GM12878 (cell line): ENCODE measurements at regions not wholly inside any gene's neighbourhood (a gene's known extent, or its start where the extent isn't known, plus 50 kb on each side); places are given as distances from the start of the nearest gene placed in this dataset. TPM values are rescaled to one million over a fixed set of nuclear protein-coding genes. Genes with fewer than 3 reads are reported as not detected.

ENCODE experiments used
- ATAC-seq: fragments of 200-7000 bp; cut with Tn5 transposase; 3 replicates; pipeline ENCODE4 v1.9.1; 2020; ENCODE audit warnings: mild to moderate bottlenecking, moderate library complexity
- BruUV-seq: library from RNA; stranded (reverse); fragments of 400-500 nt; replicated peaks from 2 replicates; lab custom pipeline; 2021; lab: Mats Ljungman, UMichigan
- CTCF ChIA-PET: fragments of 300-600 bp; sonication (Branson Sonifier 250); formaldehyde crosslinking; extraction: SDS; loops from one replicate; lab custom pipeline; 2021; ENCODE audit warnings: inconsistent platforms; lab: Yijun Ruan, JAX
- POLR2A ChIA-PET: fragments of 350-600 bp; formaldehyde crosslinking; extraction: SDS; loops from one replicate; lab custom pipeline; 2021; ENCODE audit warnings: inconsistent platforms; lab: Charles Lee
- RAD21 ChIA-PET: fragments of 300-600 bp; sonication (Branson Sonifier 250); formaldehyde crosslinking; loops from one replicate; lab custom pipeline; 2023; ENCODE audit warnings: antibody characterized with exemption; ENCODE audit not compliant: unreplicated experiment; lab: Charles Lee
- SMC1A ChIA-PET: fragments of 300-600 bp; sonication (Branson Sonifier 250); formaldehyde crosslinking; loops from one replicate; lab custom pipeline; 2023; ENCODE audit not compliant: unreplicated experiment, uncharacterized antibody; lab: Charles Lee
- DNase-seq: peaks from one replicate; pipeline ENCODE4 v3.0.0-alpha.2; 2011; ENCODE audit warnings: low read depth, low spot score
- FAIRE-seq: peaks from 3 replicates; lab custom pipeline; 2011; peaks lifted over from hg19 to GRCh38; lab: Jason Lieb, UNC
- H2AFZ ChIP-seq: 2 replicates; pipeline ENCODE4 v1.6.0; 2011; ENCODE audit warnings: low read depth, low read length, control low read depth; ENCODE audit not compliant: control insufficient read depth
- H3K27ac ChIP-seq: 2 replicates; pipeline ENCODE4 v1.5.1; 2011; ENCODE audit warnings: control low read depth; ENCODE audit not compliant: control insufficient read depth, insufficient read depth
- H3K27me3 ChIP-seq, 2 experiments: replicated peaks in 1 of 2; 2 replicates each; pipeline versions ENCODE4 v1.6.0 to v1.6.1; 2011; ENCODE audit warnings: low read length in 1 of 2; ENCODE audit not compliant: control insufficient read depth in 2 of 2, insufficient read depth in 2 of 2
- H3K36me3 ChIP-seq, 2 experiments: 2 replicates each; pipeline ENCODE4 v1.5.1; 2011; ENCODE audit warnings: low read length in 1 of 2; ENCODE audit not compliant: control insufficient read depth in 2 of 2, insufficient read depth in 2 of 2
- H3K4me1 ChIP-seq: 2 replicates; pipeline ENCODE4 v1.6.1; 2011; ENCODE audit warnings: mild to moderate bottlenecking, low read length, moderate library complexity, mixed read lengths; ENCODE audit not compliant: control insufficient read depth, insufficient read depth
- H3K4me2 ChIP-seq: 2 replicates; pipeline ENCODE4 v1.6.0; 2011; ENCODE audit warnings: control low read depth; ENCODE audit not compliant: control insufficient read depth, insufficient read depth
- H3K4me3 ChIP-seq: fragments of 200-600 bp; sonication (generic); 2 replicates; pipeline ENCODE4 v1.5.1; 2016
- H3K79me2 ChIP-seq: 2 replicates; pipeline ENCODE4 v1.6.0; 2011; ENCODE audit warnings: low read length; ENCODE audit not compliant: control insufficient read depth, insufficient read depth
- H3K9ac ChIP-seq: 2 replicates; pipeline ENCODE4 v1.8.0; 2011; ENCODE audit warnings: low read length, control low read depth, mixed read lengths; ENCODE audit not compliant: control insufficient read depth, insufficient read depth
- H3K9me3 ChIP-seq: replicated peaks from 3 replicates; pipeline ENCODE4 v1.5.1; 2011; ENCODE audit warnings: mild to moderate bottlenecking, low read length; ENCODE audit not compliant: control insufficient read depth, insufficient read depth
- H4K20me1 ChIP-seq: 2 replicates; pipeline ENCODE4 v1.6.0; 2011; ENCODE audit not compliant: control insufficient read depth, insufficient read depth
- CHD4 ChIP-seq: fragments of 200-600 bp; sonication (generic); IDR thresholded peaks from 2 replicates; pipeline ENCODE4 v1.6.1; 2016; ENCODE audit warnings: mild to moderate bottlenecking
- DPF2 ChIP-seq: fragments of 450-650 bp; IDR thresholded peaks from 2 replicates; pipeline ENCODE4 v1.6.1; 2017; ENCODE audit warnings: mild to moderate bottlenecking
- IKZF1 ChIP-seq: fragments of 450-650 bp; conservative IDR thresholded peaks from 2 replicates; pipeline ENCODE4 v1.6.1; 2017; ENCODE audit warnings: antibody characterized with exemption, mild to moderate bottlenecking
- NRF1 ChIP-seq: conservative IDR thresholded peaks from 2 replicates; pipeline ENCODE4 v1.6.1; 2011; ENCODE audit warnings: mild to moderate bottlenecking, low read depth, low read length, improper control_type of control experiment
- POLR2AphosphoS5 ChIP-seq: IDR thresholded peaks from 2 replicates; pipeline ENCODE4 v1.6.1; 2011; ENCODE audit warnings: mild to moderate bottlenecking, low read length, inconsistent platforms
- SP1 ChIP-seq: IDR thresholded peaks from one replicate; pipeline ENCODE4 v1.6.1; 2011; ENCODE audit warnings: low read depth, low read length
- SREBF2 ChIP-seq: IDR thresholded peaks from 2 replicates; pipeline ENCODE4 v1.6.1; 2012; ENCODE audit warnings: mild to moderate bottlenecking, low read length
- TCF3 ChIP-seq: IDR thresholded peaks from 2 replicates; pipeline ENCODE4 v1.6.1; 2012; ENCODE audit warnings: low read depth, mild to moderate bottlenecking, low read length, borderline replicate concordance; ENCODE audit not compliant: insufficient read depth
- ZNF207 ChIP-seq: fragments of 450-650 bp; IDR thresholded peaks from 2 replicates; pipeline ENCODE4 v1.6.1; 2014; ENCODE audit warnings: antibody characterized with exemption, mild to moderate bottlenecking, borderline replicate concordance
- WGBS: methylation state at CpG from one replicate; pipeline ENCODE4 v1.1.6; 2016; ENCODE audit warnings: low lambda C conversion rate; ENCODE audit not compliant: insufficient replicate concordance, insufficient coverage; ENCODE audit errors: missing lambda C conversion rate; 5-methylcytosine and 5-hydroxymethylcytosine counted together
- in situ Hi-C: fragments of 300-500 bp; cut with MboI; formaldehyde crosslinking; loops from 9 replicates; pipeline ENCODE4 v1.14.3; 2018; ENCODE audit warnings: mixed read lengths
- intact Hi-C: fragments of 100-400 bp; cut with micrococcal nuclease; formaldehyde crosslinking; loops from one replicate; pipeline ENCODE4 v1.14.2; 2022; ENCODE audit not compliant: unreplicated experiment
- small RNA-seq: library from RNA; depleted of rRNA; stranded (forward); fragments of <200 nt; gene quantifications from one replicate; pipeline ENCODE3, GENCODE V24; 2014
- TF ChIP-seq, protein P1 (sequence below): fragments of 450-650 bp; formaldehyde crosslinking; IDR thresholded peaks from 2 replicates; pipeline ENCODE4 v1.4.0; 2022; ENCODE audit warnings: mild to moderate bottlenecking, moderate library complexity

DNA sequence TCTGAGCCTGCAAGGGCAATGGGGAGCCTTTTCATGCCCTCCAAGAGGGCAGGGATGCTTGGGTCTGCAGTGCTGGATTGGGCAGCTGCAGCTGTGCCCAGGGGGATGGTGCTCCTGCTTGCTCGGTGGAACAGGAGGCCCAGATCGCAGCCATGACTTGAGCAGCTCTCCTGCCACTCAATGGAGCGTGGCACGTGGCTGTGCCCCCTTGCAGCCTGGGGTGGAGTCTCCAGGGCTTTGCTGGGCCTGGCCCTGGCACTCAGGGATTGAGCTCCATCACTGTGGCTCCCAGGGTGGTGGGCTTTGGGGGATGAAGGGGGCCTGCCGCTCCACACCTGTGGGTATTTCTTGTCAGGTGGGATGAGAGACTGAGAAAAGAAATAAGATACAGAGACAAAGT is 53.4 kb upstream of the IBSP start:
- no TSS peak for BruUV-seq
- H3K79me2 ChIP-seq: no peaks in the 10 kb centered on the region
- intact Hi-C loops (no loop called here), in situ Hi-C loops (no loop called here)
- H4K20me1 ChIP-seq: no peaks in the 10 kb centered on the region
- WGBS: 30% methylated on average over 5 of the region's 5 CpGs
- no peak overlapping the region for H3K4me3 ChIP-seq
- no peak overlapping the region for H3K4me2 ChIP-seq
- no peak for FAIRE-seq
- ChIA-PET SMC1A (no interaction called here), CTCF (no interaction called here), POLR2A (no interaction called here), RAD21 (no interaction called here)
- no peak for TF ChIP-seq SP1
- TF ChIP-seq CHD4: no peak
- no peak for TF ChIP-seq POLR2AphosphoS5
- TF ChIP-seq, protein P1, sequence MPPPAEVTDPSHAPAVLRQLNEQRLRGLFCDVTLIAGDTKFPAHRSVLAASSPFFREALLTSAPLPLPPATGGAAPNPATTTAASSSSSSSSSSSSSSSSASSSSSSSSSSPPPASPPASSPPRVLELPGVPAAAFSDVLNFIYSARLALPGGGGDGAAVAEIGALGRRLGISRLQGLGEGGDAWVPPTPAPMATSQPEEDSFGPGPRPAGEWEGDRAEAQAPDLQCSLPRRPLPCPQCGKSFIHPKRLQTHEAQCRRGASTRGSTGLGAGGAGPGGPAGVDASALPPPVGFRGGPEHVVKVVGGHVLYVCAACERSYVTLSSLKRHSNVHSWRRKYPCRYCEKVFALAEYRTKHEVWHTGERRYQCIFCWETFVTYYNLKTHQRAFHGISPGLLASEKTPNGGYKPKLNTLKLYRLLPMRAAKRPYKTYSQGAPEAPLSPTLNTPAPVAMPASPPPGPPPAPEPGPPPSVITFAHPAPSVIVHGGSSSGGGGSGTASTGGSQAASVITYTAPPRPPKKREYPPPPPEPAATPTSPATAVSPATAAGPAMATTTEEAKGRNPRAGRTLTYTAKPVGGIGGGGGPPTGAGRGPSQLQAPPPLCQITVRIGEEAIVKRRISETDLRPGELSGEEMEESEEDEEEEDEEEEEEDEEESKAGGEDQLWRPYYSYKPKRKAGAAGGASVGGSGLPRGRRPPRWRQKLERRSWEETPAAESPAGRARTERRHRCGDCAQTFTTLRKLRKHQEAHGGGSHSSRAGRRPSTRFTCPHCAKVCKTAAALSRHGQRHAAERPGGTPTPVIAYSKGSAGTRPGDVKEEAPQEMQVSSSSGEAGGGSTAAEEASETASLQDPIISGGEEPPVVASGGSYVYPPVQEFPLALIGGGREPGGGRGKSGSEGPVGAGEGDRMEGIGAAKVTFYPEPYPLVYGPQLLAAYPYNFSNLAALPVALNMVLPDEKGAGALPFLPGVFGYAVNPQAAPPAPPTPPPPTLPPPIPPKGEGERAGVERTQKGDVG: no peak
- TF ChIP-seq SREBF2: no peak
- TF ChIP-seq NRF1: no peak
- TF ChIP-seq ZNF207: no peak
- TF ChIP-seq TCF3: no peak
- no peak for TF ChIP-seq DPF2
- TF ChIP-seq IKZF1: no peak
- no peaks in the 10 kb centered on the region; the same call in 1 of the 3 replicates for H3K9me3 ChIP-seq
- no peak overlapping the region for H3K9ac ChIP-seq
- no peak for DNase-seq
- no peaks in the 10 kb centered on the region for H3K27me3 ChIP-seq
- no peak overlapping the region for H3K27ac ChIP-seq
- no peaks in the 10 kb centered on the region for H3K36me3 ChIP-seq
- no peak for ATAC-seq
- H2AFZ ChIP-seq: no peak overlapping the region
- H3K4me1 ChIP-seq: no peaks in the 10 kb centered on the region

Small RNA genes lying in the stretch of these regions (small RNA-seq; reads per million reads assigned to genes)
- not detected for gene RF00019
